Endothelial cell of umbilical vein (primary cell): ENCODE measurements at regions not wholly inside any gene's neighbourhood (a gene's known extent, or its start where the extent isn't known, plus 50 kb on each side); places are given as distances from the start of the nearest gene placed in this dataset.

ENCODE experiments used
- CTCF ChIP-seq, 2 donors: IDR thresholded peaks; 1 replicate in 1 of 2; 2 replicates in 1 of 2; pipeline ENCODE4 v1.5.1; 2011; ENCODE audit warnings: low read length in 2 of 2, mild to moderate bottlenecking in 2 of 2, moderate library complexity in 2 of 2, control low read depth in 1 of 2, inconsistent platforms in 1 of 2, low read depth in 1 of 2; ENCODE audit not compliant: insufficient read depth in 1 of 2; ENCODE audit errors: extremely low read depth in 1 of 2
- EZH2 ChIP-seq: IDR thresholded peaks from 2 replicates; pipeline ENCODE4 v1.6.1; 2012; ENCODE audit warnings: borderline replicate concordance, low read depth, mild to moderate bottlenecking, moderate library complexity, low read length, inconsistent platforms; ENCODE audit not compliant: severe bottlenecking
- FOS ChIP-seq: IDR thresholded peaks from 2 replicates; pipeline ENCODE4 v1.6.1; 2011; ENCODE audit warnings: mild to moderate bottlenecking, low read length, moderate library complexity, borderline replicate concordance; ENCODE audit not compliant: insufficient read depth
- GATA2 ChIP-seq: IDR thresholded peaks from 2 replicates; pipeline ENCODE4 v1.7.0; 2011; ENCODE audit warnings: low read depth, mild to moderate bottlenecking, moderate library complexity, mixed read lengths, low read length; ENCODE audit not compliant: insufficient read length, insufficient read depth
- JUN ChIP-seq: IDR thresholded peaks from 2 replicates; pipeline ENCODE4 v1.6.1; 2011; ENCODE audit warnings: borderline replicate concordance, low read depth; ENCODE audit not compliant: insufficient read length, insufficient read depth
- MAX ChIP-seq: IDR thresholded peaks from 2 replicates; pipeline ENCODE4 v1.6.1; 2011; ENCODE audit not compliant: insufficient read depth, insufficient read length
- MYC ChIP-seq: IDR thresholded peaks from one replicate; pipeline ENCODE4 v1.6.1; 2011; ENCODE audit warnings: mild to moderate bottlenecking, low read depth, low read length
- POLR2A ChIP-seq: IDR thresholded peaks from 2 replicates; pipeline ENCODE4 v1.6.1; 2012; ENCODE audit warnings: low read depth, mild to moderate bottlenecking, control low read depth, low read length
- POLR2AphosphoS5 ChIP-seq: IDR thresholded peaks from 2 replicates; pipeline ENCODE4 v1.6.1; 2012; ENCODE audit warnings: low read depth, mild to moderate bottlenecking, control low read depth, low read length, moderate library complexity; ENCODE audit not compliant: insufficient read depth

- TF ChIP-seq JUN (no peak), POLR2A (no peak), CTCF (IDR thresholded peaks at IDR 0.05; ENCODE audit: extremely low read depth in 1 of 2, insufficient read depth in 1 of 2, low read depth in 1 of 2, low read length in 2 of 2) (no peak), POLR2AphosphoS5 (no peak), FOS (no peak), MAX (no peak), EZH2 (no peak), MYC (no peak), GATA2 (no peak)
These were observed 56.4 kb upstream of the NKX2-4 start for GRCh38 chr20:21453690-21454089.
